HG03521 (cell line): ENCODE measurements at regions not wholly inside any gene's neighbourhood (a gene's known extent, or its start where the extent isn't known, plus 50 kb on each side); places are given as distances from the start of the nearest gene placed in this dataset.
"Not testable (repeated sequence)": the region's sequence is repeated elsewhere in the genome, so short reads cannot be mapped to it uniquely, and the experiment has no call there.

Experiments used
- ATAC-seq: cut with Tn5 transposase; IDR thresholded peaks from one replicate; pipeline ENCODE4 v1.9.1; 2021; ENCODE audit warnings: mild to moderate bottlenecking, moderate library complexity; ENCODE audit not compliant: unreplicated experiment

- no peak for ATAC-seq
These were observed 120.2 kb upstream of the MBNL1 start for GRCh38 chr3:152148579-152148978.

GRCh38 chr3:152149832-152150231, 118.9 kb upstream of the MBNL1 start:
- ATAC-seq: no peak

GRCh38 chr3:152151216-152151876, 117.4 kb upstream of the MBNL1 start:
- ATAC-seq: no peak

- not testable (repeated sequence) for ATAC-seq
These were observed 116.6 kb upstream of the MBNL1 start for GRCh38 chr3:152151877-152152765.

GRCh38 chr3:152153115-152153514, 115.6 kb upstream of the MBNL1 start:
- ATAC-seq: not testable (repeated sequence)

- no peak for ATAC-seq
These were observed 113.3 kb upstream of the MBNL1 start for GRCh38 chr3:152155246-152156020.

GRCh38 chr3:152156880-152157279, 111.8 kb upstream of the MBNL1 start:
- no peak for ATAC-seq

- no peak for ATAC-seq
These were observed 111.4 kb upstream of the MBNL1 start for GRCh38 chr3:152157337-152157736.

GRCh38 chr3:152159328-152159727, 109.4 kb upstream of the MBNL1 start:
- no peak for ATAC-seq

- ATAC-seq: no peak
These were observed 108.2 kb upstream of the MBNL1 start for GRCh38 chr3:152160350-152161011.

- ATAC-seq: no peak
These were observed 96.3 kb upstream of the MBNL1 start for GRCh38 chr3:152172460-152172859.

GRCh38 chr3:152173627-152174026, 95.1 kb upstream of the MBNL1 start:
- no peak for ATAC-seq

- no peak for ATAC-seq
These were observed 93.7 kb upstream of the MBNL1 start for GRCh38 chr3:152174876-152175527.

GRCh38 chr3:152175528-152175889, 93.2 kb upstream of the MBNL1 start:
- no peak for ATAC-seq

GRCh38 chr3:152176241-152176640, 92.5 kb upstream of the MBNL1 start:
- ATAC-seq: no peak

- no peak for ATAC-seq
These were observed 91.7 kb upstream of the MBNL1 start for GRCh38 chr3:152176998-152177397.

- peak; percentile 90 for ATAC-seq
These were observed 91.0 kb upstream of the MBNL1 start for GRCh38 chr3:152177757-152178156.

- peak; percentile 67 for ATAC-seq
These were observed 85.3 kb upstream of the MBNL1 start for GRCh38 chr3:152183473-152183872.

- ATAC-seq: no peak
These were observed 83.6 kb upstream of the MBNL1 start for GRCh38 chr3:152184971-152185686.
